ENCODE measurements at regions not wholly inside any gene's neighbourhood (a gene's known extent, or its start where the extent isn't known, plus 50 kb on each side); places are given as distances from the start of the nearest gene placed in this dataset.

DNA sequence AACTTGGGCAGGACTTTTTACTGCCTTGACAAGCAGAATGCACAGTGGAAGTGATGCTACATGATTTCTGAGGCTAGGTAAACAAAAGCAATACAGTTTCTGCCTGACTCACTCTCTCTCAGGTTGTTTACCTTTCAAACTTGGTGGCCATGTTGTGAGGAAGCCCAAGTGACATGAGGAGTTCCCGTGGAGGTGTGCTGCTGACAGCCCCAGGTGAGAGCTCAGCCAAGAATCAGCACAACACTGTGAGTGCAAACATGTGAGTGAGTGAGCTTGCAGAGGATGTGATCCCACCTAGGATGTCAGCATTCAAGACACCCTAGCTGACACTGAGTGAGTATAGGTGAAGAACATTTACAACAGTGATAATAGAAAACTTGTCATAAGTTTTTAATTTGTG lies 71.1 kb upstream of the IFNAR2 start:
- Histone ChIP-seq H3K4me3 (no peak overlapping the region), H3K27ac (no peak overlapping the region), H3K4me2 (no peak overlapping the region), H3K4me1 (no peaks in the 10 kb centered on the region), H3K9me3 (peaks cover 2% of the 10 kb centered on the region; the same call in 1 of the 3 replicates)
- WGBS (ENCODE audit: missing lambda C conversion rate), result 8% methylated on average over 1 of the region's 1 CpG
- no peak for TF ChIP-seq HOXB13 (CRISPR knock-in tag; IDR thresholded peaks at IDR 0.05; ENCODE audit: low read depth)
- CTCF ChIA-PET, result no interaction called here
- POLR2A ChIA-PET, result no interaction called here
- DNase-seq (ENCODE audit: low read depth in 1 of 2, low spot score in 1 of 2), result no peak
- ATAC-seq, result no peak
- no peak for FAIRE-seq

DNA sequence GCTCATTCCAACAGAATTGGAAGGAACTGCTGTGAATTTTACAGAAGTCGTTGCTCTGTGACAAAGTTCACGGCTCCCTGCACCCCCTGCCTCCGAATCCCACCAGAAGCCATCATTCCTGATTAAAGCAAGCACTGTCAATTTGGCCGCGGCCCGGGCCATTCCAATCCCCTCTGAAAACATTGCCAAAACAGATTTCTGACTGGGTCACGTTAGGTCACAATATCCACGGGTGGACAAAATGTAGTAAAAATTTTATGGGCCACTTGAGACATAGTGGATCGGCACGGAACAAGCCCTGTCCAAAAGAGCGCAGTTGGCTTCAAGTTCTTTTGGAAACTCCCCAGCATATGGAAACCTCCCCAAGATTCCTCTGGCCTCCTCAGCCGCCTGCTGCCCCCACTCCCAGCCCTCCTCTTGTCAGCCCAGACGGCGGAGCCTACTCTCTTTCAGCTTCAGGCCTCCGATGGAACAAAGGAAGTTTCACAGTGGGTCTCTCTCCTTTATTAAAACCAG lies 67.2 kb upstream of the IFNAR2 start:
- FAIRE-seq (no peak), DNase-seq (ENCODE audit: low read depth in 1 of 2, low spot score in 1 of 2) (no peak), ATAC-seq (no peak)
- H3K9me3 ChIP-seq, result peaks cover 2% of the 10 kb centered on the region; the same call in 1 of the 3 replicates
- TF ChIP-seq EP300 (IDR thresholded peaks at IDR 0.05) (no peak), TFCP2L1 (CRISPR knock-in tag; IDR thresholded peaks at IDR 0.05) (no peak), ZNF302 (CRISPR knock-in tag; IDR thresholded peaks at IDR 0.05) (no peak), FOSB (CRISPR knock-in tag; IDR thresholded peaks at IDR 0.05) (no peak), RNF2 (IDR thresholded peaks at IDR 0.05; ENCODE audit: borderline replicate concordance, low read depth) (no peak), ESRRA (IDR thresholded peaks at IDR 0.05; ENCODE audit: borderline replicate concordance, low read length) (no peak)
- TF ChIP-seq, protein P1, sequence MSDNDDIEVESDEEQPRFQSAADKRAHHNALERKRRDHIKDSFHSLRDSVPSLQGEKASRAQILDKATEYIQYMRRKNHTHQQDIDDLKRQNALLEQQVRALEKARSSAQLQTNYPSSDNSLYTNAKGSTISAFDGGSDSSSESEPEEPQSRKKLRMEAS (IDR thresholded peaks at IDR 0.05), result no peak
- no peak overlapping the region for H3K4me3 ChIP-seq
- no peaks in the 10 kb centered on the region for H3K4me1 ChIP-seq
- no peak overlapping the region for H3K4me2 ChIP-seq
- WGBS (ENCODE audit: missing lambda C conversion rate), result 56% methylated on average over 12 of the region's 15 CpGs
- no peak overlapping the region for H3K27ac ChIP-seq
- POLR2A ChIA-PET, result no interaction called here
- CTCF ChIA-PET, result interaction anchor here (1.8 kb wide), 1 partner anchor 222 kb away, joined by 4 read pairs; no protein-coding TSS in a partner anchor

DNA sequence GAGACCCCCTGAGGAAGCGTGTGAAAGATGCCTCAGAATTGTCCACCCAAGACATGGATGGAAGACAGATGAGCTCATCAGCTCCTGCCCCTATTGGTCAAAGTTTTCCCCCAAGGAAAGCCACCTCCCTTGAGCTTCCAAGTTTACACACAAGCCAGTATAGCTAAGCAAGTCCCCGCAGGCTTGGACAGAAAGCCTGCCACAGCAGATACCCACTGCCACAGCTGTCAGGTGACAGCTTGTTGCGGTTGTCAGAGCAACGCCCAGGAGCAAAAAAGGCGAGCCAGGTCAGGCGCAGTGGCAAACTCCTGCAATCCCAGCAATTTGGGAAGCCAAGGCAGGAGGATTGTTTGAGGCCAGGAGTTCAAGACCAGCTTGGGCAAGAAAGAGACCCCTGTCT lies 60.9 kb upstream of the IFNAR2 start:
- TF ChIP-seq CBX8 (IDR thresholded peaks at IDR 0.05) (no peak), EHF (CRISPR knock-in tag; IDR thresholded peaks at IDR 0.05) (no peak), HOXA7 (CRISPR knock-in tag; IDR thresholded peaks at IDR 0.05) (no peak), RCOR1 (IDR thresholded peaks at IDR 0.05; ENCODE audit: low read depth, low read length) (no peak), FOSL2 (IDR thresholded peaks at IDR 0.05) (no peak), FOSL2 (CRISPR knock-in tag; IDR thresholded peaks at IDR 0.05) (no peak), MAZ (IDR thresholded peaks at IDR 0.05; ENCODE audit: borderline replicate concordance, low read depth, low read length) (no peak), HDAC2 (IDR thresholded peaks at IDR 0.05) (no peak), KDM1A (IDR thresholded peaks at IDR 0.05; ENCODE audit: low read depth) (no peak), CBX2 (IDR thresholded peaks at IDR 0.05; ENCODE audit: borderline replicate concordance, low read depth) (no peak), CEBPB (IDR thresholded peaks at IDR 0.05) (no peak), TFCP2L1 (CRISPR knock-in tag; IDR thresholded peaks at IDR 0.05) (no peak), TP53 (CRISPR knock-in tag; IDR thresholded peaks at IDR 0.05) (no peak)
- TF ChIP-seq, protein P2, sequence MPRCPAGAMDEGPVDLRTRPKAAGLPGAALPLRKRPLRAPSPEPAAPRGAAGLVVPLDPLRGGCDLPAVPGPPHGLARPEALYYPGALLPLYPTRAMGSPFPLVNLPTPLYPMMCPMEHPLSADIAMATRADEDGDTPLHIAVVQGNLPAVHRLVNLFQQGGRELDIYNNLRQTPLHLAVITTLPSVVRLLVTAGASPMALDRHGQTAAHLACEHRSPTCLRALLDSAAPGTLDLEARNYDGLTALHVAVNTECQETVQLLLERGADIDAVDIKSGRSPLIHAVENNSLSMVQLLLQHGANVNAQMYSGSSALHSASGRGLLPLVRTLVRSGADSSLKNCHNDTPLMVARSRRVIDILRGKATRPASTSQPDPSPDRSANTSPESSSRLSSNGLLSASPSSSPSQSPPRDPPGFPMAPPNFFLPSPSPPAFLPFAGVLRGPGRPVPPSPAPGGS (IDR thresholded peaks at IDR 0.05), result no peak
- TF ChIP-seq, protein P3, sequence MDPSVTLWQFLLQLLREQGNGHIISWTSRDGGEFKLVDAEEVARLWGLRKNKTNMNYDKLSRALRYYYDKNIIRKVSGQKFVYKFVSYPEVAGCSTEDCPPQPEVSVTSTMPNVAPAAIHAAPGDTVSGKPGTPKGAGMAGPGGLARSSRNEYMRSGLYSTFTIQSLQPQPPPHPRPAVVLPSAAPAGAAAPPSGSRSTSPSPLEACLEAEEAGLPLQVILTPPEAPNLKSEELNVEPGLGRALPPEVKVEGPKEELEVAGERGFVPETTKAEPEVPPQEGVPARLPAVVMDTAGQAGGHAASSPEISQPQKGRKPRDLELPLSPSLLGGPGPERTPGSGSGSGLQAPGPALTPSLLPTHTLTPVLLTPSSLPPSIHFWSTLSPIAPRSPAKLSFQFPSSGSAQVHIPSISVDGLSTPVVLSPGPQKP (IDR thresholded peaks at IDR 0.05; ENCODE audit: low read depth, low read length), result no peak
- TF ChIP-seq, protein P1 (IDR thresholded peaks at IDR 0.05), result no peak
- TF ChIP-seq, protein P4, sequence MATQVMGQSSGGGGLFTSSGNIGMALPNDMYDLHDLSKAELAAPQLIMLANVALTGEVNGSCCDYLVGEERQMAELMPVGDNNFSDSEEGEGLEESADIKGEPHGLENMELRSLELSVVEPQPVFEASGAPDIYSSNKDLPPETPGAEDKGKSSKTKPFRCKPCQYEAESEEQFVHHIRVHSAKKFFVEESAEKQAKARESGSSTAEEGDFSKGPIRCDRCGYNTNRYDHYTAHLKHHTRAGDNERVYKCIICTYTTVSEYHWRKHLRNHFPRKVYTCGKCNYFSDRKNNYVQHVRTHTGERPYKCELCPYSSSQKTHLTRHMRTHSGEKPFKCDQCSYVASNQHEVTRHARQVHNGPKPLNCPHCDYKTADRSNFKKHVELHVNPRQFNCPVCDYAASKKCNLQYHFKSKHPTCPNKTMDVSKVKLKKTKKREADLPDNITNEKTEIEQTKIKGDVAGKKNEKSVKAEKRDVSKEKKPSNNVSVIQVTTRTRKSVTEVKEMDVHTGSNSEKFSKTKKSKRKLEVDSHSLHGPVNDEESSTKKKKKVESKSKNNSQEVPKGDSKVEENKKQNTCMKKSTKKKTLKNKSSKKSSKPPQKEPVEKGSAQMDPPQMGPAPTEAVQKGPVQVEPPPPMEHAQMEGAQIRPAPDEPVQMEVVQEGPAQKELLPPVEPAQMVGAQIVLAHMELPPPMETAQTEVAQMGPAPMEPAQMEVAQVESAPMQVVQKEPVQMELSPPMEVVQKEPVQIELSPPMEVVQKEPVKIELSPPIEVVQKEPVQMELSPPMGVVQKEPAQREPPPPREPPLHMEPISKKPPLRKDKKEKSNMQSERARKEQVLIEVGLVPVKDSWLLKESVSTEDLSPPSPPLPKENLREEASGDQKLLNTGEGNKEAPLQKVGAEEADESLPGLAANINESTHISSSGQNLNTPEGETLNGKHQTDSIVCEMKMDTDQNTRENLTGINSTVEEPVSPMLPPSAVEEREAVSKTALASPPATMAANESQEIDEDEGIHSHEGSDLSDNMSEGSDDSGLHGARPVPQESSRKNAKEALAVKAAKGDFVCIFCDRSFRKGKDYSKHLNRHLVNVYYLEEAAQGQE (IDR thresholded peaks at IDR 0.05), result no peak
- POLR2A ChIA-PET, result no interaction called here
- no peak overlapping the region for H3K27ac ChIP-seq
- ATAC-seq (no peak), FAIRE-seq (no peak), DNase-seq (ENCODE audit: low read depth in 1 of 2, low spot score in 1 of 2) (no peak)
- H3K9me3 ChIP-seq, result no peaks in the 10 kb centered on the region
- 57% methylated on average over 4 of the region's 6 CpGs for WGBS (ENCODE audit: missing lambda C conversion rate)
- H3K4me3 ChIP-seq, result no peak overlapping the region
- H3K4me2 ChIP-seq, result no peak overlapping the region
- CTCF ChIA-PET, result interaction anchor here (1.5 kb wide), 1 partner anchor 41 kb away, joined by 4 read pairs; no protein-coding TSS in a partner anchor
- no peaks in the 10 kb centered on the region for H3K4me1 ChIP-seq
